CD4-positive, alpha-beta T cell treated with Interleukin-15 for 4 hours (primary cell): ENCODE measurements at regions not wholly inside any gene's neighbourhood (a gene's known extent, or its start where the extent isn't known, plus 50 kb on each side); places are given as distances from the start of the nearest gene placed in this dataset.
"Not testable (repeated sequence)": the region's sequence is repeated elsewhere in the genome, so short reads cannot be mapped to it uniquely, and the experiment has no call there.

Experiments used
- DNase-seq: peaks from one replicate; pipeline ENCODE4 v3.0.0-alpha.2; 2020; ENCODE audit warnings: low spot score

GRCh38 chr15:57767481-57767880 is 61.0 kb downstream of the POLR2M start:
- DNase-seq: no peak

GRCh38 chr15:57769266-57769665 is 62.8 kb downstream of the POLR2M start:
- no peak for DNase-seq

- DNase-seq: no peak
Observed at GRCh38 chr15:57770495-57770894, 64.0 kb downstream of the POLR2M start.

GRCh38 chr15:57772223-57772957 is 65.9 kb downstream of the POLR2M start:
- no peak for DNase-seq

GRCh38 chr15:57773051-57773450 is 66.5 kb downstream of the POLR2M start:
- DNase-seq: no peak

- no peak for DNase-seq
Observed at GRCh38 chr15:57777003-57777402, 70.5 kb downstream of the POLR2M start.

GRCh38 chr15:57780471-57780870 is 74.0 kb downstream of the POLR2M start:
- no peak for DNase-seq

- no peak for DNase-seq
Observed at GRCh38 chr15:57782731-57783130, 76.2 kb downstream of the POLR2M start.

- no peak for DNase-seq
Observed at GRCh38 chr15:57784081-57784511, 77.6 kb downstream of the POLR2M start.

- no peak for DNase-seq
Observed at GRCh38 chr15:57785039-57785438, 78.5 kb downstream of the POLR2M start.

GRCh38 chr15:57785959-57786358 is 79.4 kb downstream of the POLR2M start:
- DNase-seq: no peak

GRCh38 chr15:57789225-57789624 is 82.7 kb downstream of the POLR2M start:
- DNase-seq: no peak

GRCh38 chr15:57792724-57793449 is 86.4 kb downstream of the POLR2M start:
- DNase-seq: no peak

- no peak for DNase-seq
Observed at GRCh38 chr15:57795261-57795660, 88.7 kb downstream of the POLR2M start.

- DNase-seq: no peak
Observed at GRCh38 chr15:57796146-57796545, 89.6 kb downstream of the POLR2M start.

- DNase-seq: no peak
Observed at GRCh38 chr15:57797110-57797509, 90.6 kb downstream of the POLR2M start.

- DNase-seq: no peak
Observed at GRCh38 chr15:57797568-57798267, 91.2 kb downstream of the POLR2M start.

GRCh38 chr15:57806003-57806402 is 99.5 kb downstream of the POLR2M start:
- no peak for DNase-seq

- DNase-seq: not testable (repeated sequence)
Observed at GRCh38 chr15:57809285-57809684, 102.8 kb downstream of the POLR2M start.

GRCh38 chr15:57816599-57816998 is 110.1 kb downstream of the POLR2M start:
- no peak for DNase-seq

- no peak for DNase-seq
Observed at GRCh38 chr15:57819646-57820045, 113.1 kb downstream of the POLR2M start.

- no peak for DNase-seq
Observed at GRCh38 chr15:57820119-57820518, 113.6 kb downstream of the POLR2M start.

GRCh38 chr15:57821826-57822225 is 115.3 kb downstream of the POLR2M start:
- DNase-seq: no peak
